ENCODE measurements at regions not wholly inside any gene's neighbourhood (a gene's known extent, or its start where the extent isn't known, plus 50 kb on each side); places are given as distances from the start of the nearest gene placed in this dataset.
"Not testable (repeated sequence)": the region's sequence is repeated elsewhere in the genome, so short reads cannot be mapped to it uniquely, and the experiment has no call there.

DNA sequence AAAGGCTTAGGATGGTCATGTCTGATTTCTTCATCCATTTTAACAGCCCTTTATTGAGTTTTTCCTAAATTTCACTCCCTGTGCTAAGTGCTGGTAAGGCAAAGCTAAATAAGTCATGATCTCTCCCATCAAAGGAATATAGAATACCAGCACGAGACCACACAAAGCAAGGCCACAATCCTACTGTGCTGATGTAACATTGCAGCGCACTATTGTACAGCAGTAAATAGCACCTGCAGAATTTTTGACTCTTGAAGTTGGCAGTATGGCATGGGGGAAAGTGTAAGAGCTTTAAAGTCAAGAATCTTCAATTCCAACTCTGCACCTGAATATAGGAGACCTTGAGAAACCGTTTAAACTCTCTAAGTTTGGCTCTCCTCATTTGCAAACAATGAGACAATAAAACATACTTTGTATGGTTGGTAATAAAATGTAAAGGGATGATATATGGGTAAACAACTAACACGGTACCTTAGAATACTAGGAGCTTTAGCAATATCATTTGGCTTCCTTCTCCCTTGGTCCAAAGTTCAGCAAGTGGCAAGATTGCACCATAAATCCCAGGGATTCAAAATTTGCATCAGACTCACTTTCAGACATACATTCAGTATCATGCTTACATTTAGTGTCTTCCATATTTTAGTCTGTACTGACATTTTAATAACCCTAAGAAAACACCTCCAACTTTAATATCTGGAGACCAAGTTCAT lies 132.9 kb upstream of the PRDX6 start:
- DNase-seq: no peak

GRCh38 chr1:173347282-173347818 lies 129.8 kb upstream of the PRDX6 start:
- DNase-seq: no peak

DNA sequence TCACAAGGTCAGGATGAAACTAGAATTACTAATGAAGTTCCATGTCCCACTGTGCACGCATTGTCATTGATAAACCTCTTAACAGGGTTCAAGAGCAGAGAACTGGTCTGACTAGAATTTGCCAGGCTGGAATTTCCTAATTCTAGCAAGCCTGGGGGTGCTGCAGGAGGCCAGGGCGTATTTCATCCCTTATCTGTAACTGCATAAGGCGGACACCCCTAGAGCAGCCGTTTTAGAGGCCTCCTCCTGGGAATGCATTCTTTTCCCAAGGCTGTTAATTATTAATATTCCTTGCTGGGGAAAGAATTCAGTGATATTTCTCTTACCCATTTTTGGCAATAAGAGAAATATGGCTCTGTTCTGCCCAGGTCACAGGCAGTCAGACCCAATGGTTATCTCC lies 124.5 kb upstream of the PRDX6 start:
- not testable (repeated sequence) for DNase-seq

DNA sequence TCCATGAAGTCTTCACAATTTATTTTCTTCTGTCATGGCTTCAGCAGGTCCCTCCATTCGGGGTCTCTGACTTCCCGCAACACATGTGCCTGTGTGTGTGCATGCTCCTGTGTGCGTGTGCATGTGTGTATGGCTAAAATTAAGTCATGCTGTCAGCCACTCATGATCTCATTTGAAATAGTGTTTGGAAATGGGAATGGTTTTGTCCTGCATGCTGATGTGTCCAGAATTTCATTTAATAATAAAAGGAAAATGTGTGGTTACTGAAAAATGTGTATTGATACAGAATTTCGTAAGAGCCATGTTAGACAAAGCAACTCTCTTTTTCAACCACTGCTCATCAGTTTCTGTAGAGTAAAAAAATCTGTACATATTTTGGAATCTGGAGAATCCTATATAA lies 123.8 kb upstream of the PRDX6 start:
- no peak for DNase-seq

DNA sequence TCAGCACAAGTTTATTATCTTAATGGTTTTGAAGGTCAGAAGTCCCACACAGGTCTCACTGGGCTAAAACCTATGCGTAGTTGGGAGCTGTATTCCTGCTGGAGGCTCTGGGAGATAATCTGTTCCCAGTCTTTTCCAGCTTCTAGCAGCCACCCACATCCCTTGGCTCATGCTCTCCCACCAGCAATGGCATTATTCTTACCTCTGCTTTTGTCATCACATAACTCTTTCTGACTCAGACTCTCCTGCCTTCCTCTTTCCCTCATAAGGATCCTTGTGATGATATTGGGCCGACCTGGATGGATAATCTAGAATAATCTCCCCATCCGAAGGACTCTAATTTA lies 122.2 kb upstream of the PRDX6 start:
- no peak for DNase-seq

- DNase-seq: no peak
These were observed 121.7 kb upstream of the PRDX6 start for GRCh38 chr1:173355281-173356031.

GRCh38 chr1:173356191-173356762 lies 120.9 kb upstream of the PRDX6 start:
- DNase-seq: no peak

DNA sequence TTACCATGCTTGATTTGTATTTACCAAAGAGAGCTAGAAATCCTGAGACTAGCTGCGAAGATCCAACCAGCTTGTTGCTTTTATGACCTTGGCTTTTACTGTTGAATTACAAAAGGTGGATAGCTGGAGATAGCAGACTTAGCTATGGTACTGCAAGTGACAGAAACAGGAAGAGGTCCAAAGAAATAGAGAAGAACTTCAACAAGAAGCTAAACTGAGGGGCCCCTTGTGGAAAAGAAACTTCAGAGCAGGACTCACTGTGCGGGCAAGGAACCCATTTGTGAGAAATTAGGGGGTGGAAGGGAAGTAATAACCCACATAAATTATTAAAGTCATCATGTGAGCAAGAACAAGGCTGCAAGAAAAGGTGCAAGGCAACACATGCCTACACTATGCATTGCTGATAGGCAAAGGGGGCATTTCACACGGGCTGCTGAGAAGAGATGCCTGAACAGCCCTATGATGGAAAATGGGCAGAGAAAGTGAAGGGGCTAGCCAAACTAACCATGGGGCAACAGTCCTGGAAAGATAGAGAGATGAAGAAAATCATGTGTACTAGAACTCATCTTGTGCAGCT lies 116.6 kb upstream of the PRDX6 start:
- no peak for DNase-seq

GRCh38 chr1:173362543-173362942 lies 114.6 kb upstream of the PRDX6 start:
- DNase-seq: no peak

DNA sequence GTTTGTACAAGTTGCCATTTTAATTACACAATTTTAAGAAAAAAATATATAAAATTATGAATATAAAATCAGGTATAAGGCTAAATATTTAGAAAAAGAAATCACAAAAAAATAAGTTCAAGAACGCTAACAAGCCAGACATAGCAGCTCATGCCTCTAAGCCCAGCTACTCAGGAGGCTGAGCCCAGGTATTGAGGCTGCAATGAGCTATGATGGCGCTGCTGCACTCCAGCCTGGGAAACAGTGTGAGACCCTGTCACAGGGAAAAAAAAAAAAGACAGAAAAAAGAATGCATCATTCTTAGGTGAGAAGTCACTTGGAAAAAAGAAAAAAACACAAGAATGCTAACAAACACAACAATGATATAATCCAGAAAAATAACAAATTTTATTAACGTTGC lies 112.3 kb upstream of the PRDX6 start:
- no peak for DNase-seq

GRCh38 chr1:173365341-173365740 lies 111.8 kb upstream of the PRDX6 start:
- DNase-seq: no peak

DNA sequence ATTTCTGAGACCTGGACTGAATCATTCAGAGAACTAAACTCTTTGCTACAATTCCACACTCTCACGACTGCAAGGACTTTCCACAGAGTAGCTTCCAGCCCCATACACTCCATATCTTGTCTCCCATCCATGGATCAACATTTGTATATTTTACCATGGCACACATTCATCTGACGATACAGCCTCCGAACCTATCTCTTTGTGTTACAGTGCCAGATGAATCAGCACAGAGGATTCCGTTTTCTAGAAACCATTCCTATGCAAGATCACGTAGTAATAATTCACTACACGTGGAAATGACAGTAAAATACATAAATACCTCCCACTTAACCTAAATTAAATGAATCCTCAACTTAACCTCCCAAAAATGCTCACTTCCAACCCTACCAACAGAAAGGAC lies 110.0 kb upstream of the PRDX6 start:
- no peak for DNase-seq

DNA sequence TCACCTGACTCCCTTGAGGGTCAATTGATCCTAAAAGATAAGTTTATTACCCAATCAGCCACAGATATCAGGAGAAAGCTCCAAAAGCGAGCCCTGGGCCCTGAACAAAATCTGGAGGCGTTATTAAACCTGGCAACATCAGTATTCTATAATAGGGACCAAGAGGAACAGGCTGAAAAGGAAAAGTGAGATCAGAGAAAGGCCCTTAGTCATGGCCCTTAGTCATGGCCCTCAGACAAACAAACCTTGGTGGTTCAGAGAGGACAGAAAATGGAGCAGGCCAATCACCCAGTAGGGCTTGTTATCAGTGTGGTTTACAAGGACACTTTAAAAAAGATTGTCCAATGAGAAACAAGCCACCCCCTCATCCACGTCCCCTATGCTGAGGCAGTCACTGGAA lies 106.5 kb upstream of the PRDX6 start:
- not testable (repeated sequence) for DNase-seq

GRCh38 chr1:173376065-173376464 lies 101.1 kb upstream of the PRDX6 start:
- DNase-seq: not testable (repeated sequence)

DNA sequence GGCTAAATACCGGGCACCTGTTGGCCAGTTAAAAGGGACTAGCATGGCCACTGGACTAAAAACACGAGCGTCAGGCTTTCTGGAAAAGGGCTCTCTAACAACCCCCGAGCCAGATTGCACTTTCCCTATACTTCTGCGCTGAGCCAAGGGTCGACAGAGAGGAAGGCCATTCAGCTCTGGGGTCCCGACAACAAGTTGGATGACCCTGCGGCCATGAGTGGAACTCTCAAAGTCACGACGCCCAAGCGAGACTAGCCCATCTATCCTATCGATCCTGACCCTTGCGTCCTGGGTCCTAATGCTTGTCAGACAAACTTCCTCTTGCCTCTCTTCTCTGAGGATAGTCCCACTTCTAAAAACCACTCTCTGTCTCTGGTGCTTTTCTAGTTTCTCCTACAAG lies 99.9 kb upstream of the PRDX6 start:
- DNase-seq: no peak

DNA sequence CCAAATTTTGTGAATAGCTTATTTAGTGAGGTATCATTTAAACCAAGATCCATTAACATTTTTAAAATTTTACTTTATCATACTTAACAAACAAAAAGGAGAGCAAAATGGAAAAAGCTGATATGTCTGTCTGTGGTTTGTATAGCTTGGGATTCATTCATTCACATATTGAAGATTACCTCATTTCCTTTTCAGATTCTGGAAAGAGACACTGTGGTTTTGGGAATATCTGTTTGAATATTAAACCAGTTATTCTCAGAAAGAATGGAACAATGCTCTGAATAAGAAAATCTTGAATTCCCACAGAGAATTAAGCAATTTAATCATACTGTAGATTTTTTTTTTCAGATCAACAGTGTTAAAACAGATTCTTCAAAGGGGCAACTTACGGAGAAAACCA lies 93.8 kb upstream of the PRDX6 start:
- no peak for DNase-seq

- DNase-seq: no peak
These were observed 88.8 kb upstream of the PRDX6 start for GRCh38 chr1:173388352-173388751.

- DNase-seq: no peak
These were observed 84.1 kb upstream of the PRDX6 start for GRCh38 chr1:173392895-173393658.

DNA sequence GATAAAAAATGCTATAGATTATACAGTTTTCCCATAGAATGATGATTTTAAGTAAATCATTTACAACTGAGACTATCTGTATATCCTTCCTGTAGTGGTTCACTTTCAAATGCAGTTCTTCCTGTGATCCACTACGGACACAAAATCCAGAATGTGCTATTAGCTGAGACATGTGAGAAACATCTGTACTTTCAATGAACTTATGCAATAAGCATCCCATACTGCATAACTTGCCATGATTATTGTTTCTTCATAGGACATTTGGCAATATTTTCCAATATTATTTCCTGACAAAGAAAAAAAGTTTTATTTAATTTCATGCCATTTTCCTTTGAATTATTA lies 83.5 kb upstream of the PRDX6 start:
- no peak for DNase-seq

DNA sequence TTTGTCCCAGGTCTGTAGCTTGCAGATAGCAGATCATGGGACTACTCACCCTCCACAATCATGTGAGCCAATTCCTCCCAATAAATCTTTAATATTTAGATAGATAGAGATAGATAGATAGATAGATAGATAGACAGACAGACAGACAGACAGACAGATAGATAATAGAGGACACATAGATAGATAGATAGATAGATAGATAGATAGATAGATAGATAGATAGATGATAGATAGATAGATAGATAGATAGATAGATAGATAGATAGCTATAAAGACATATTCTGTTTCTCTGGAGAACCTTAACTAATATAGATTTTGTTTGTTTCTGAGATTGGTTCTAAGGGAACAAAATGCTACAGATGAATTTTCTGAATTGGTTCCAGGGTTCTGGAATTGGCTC lies 82.3 kb upstream of the PRDX6 start:
- DNase-seq: not testable (repeated sequence)

- DNase-seq: no peak
These were observed 81.4 kb upstream of the PRDX6 start for GRCh38 chr1:173395762-173396161.

DNA sequence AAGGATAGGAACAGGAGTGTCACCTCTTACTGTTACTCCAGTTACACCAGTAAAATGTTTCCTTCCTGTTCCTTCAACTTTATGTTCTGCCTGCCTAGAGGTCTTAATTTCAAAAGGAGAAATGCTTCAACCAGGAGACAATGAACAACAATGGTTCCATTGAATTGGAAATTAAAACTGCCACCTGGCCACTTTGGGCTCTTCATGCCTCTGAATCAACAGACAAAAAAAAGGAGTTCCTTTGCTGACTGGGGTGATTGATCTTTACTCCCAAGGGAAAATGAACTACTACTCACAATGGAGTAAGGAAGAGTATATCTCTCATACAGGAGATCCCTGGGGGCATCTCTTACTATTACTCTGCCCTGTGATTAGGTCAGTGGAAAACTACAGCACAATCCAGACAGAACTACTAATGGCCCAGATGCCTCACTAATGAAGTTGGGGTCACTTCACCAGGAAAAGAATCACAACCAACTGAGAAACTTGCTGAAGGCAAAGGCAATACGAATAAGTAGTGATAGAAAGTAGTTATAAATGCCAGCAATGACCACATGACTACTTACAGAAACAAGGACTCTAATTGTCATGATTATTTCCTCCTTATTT lies 76.6 kb upstream of the PRDX6 start:
- no peak for DNase-seq

- no peak for DNase-seq
These were observed 73.1 kb upstream of the PRDX6 start for GRCh38 chr1:173403996-173404395.

All from effector CD4-positive, alpha-beta T cell (primary cell).